ENCODE measurements at regions not wholly inside any gene's neighbourhood (a gene's known extent, or its start where the extent isn't known, plus 50 kb on each side); places are given as distances from the start of the nearest gene placed in this dataset.

DNA sequence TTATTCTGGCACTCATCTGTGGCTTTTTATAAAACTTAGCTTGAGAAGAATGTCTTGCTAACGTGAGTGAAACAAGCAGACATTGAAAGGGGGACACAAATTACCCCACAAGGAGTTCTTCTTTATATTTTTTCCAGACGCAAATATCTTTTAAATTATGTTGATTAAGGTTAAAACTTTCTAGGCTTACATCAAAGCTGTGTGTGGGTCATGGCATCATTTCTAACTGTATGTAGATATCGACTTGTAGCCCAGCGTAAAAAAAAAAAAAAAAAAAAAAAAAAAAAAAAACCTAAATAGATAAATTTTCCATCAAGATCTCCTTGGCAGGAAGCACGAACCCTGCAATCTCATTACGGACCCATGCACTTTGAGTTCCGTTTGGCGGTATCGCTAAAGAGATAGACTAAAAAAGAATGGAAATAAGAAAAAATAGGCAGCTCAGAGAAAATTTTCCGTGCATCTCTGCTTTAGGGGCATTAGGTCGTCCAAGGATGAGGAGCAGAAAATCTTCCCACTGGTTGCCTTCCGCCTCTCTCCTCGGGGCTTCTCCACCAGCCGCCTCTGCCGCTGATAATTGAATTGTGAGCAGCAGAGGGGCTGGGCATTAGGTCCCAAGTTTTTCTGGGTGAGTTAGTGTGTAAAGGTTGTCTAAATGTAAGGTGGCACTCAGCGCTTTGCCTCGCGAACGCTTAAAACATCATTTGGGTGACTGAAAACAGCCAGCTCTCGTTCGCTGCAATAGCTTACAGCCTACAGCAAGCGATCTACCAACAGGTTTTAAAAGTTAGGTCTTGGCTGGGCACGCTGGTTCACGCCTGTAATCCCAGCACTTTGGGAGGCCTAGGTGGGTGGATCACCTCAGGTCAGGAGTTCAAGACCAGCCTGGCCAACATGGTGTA is 194.0 kb downstream of the TRIM27 start:
- intact Hi-C loops (cut with micrococcal nuclease) = no loop called here

DNA sequence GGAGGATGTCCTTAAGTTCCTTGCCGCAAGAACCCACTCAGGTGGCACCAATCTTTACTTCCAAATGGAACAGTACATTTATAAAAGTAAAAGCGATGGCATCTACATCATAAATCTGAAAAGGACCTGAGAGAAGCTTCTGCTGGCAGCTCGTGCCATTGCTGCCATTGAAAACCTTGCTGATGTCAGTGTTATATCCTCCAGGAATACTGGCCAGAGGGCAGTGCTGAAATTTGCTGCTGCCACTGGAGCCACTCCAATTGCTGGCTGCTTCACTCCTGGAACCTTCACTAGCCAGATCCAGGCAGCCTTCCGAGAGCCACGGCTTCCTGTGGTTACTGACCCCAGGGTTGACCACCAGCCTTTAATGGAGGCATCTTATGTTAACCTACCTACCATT is 191.7 kb downstream of the TRIM27 start:
- POLR2A ChIA-PET (ENCODE audit: unreplicated experiment) = no interaction called here

More for the DNA sequence above, 194.0 kb downstream of the TRIM27 start:
- BruUV-seq (replicated peaks) = no TSS peak
- ChIA-PET CTCF (no interaction called here), POLR2A (ENCODE audit: unreplicated experiment) (no interaction called here)
- H3K79me2 ChIP-seq (ENCODE audit: low read length) = no peaks in the 10 kb centered on the region
- no peak overlapping the region for H3K27ac ChIP-seq (ENCODE audit: low read length)
- no peak overlapping the region for H2AFZ ChIP-seq (ENCODE audit: low read length)
- no peaks in the 10 kb centered on the region for H3K4me1 ChIP-seq (ENCODE audit: insufficient read depth, low read length)
- TF ChIP-seq, protein P1, sequence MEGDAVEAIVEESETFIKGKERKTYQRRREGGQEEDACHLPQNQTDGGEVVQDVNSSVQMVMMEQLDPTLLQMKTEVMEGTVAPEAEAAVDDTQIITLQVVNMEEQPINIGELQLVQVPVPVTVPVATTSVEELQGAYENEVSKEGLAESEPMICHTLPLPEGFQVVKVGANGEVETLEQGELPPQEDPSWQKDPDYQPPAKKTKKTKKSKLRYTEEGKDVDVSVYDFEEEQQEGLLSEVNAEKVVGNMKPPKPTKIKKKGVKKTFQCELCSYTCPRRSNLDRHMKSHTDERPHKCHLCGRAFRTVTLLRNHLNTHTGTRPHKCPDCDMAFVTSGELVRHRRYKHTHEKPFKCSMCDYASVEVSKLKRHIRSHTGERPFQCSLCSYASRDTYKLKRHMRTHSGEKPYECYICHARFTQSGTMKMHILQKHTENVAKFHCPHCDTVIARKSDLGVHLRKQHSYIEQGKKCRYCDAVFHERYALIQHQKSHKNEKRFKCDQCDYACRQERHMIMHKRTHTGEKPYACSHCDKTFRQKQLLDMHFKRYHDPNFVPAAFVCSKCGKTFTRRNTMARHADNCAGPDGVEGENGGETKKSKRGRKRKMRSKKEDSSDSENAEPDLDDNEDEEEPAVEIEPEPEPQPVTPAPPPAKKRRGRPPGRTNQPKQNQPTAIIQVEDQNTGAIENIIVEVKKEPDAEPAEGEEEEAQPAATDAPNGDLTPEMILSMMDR (conservative IDR thresholded peaks at IDR 0.05; ENCODE audit: low read depth, low read length) = no peak
- TF ChIP-seq EZH2phosphoT487 (IDR thresholded peaks at IDR 0.05; ENCODE audit: borderline replicate concordance, low read length) = no peak
- TF ChIP-seq EZH2 (IDR thresholded peaks at IDR 0.05; ENCODE audit: low read length, unreplicated experiment) = no peak
- H3K36me3 ChIP-seq (ENCODE audit: low read depth, low read length) = no peaks in the 10 kb centered on the region
- ATAC-seq (no peak), DNase-seq (no peak)
- peak overlapping the region; percentile 91 for H3K4me2 ChIP-seq (ENCODE audit: low read length)
- H3K9me3 ChIP-seq (ENCODE audit: low read length) = no peaks in the 10 kb centered on the region
- peak overlapping the region; percentile 91; the same call in 1 of the 2 replicates for H3K4me3 ChIP-seq (ENCODE audit: low read length)
- no peaks in the 10 kb centered on the region for H3K9me2 ChIP-seq (replicated peaks; ENCODE audit: low read length)
- H3F3A ChIP-seq (ENCODE audit: low read length, unreplicated experiment) = no peaks in the 10 kb centered on the region
- H3K9ac ChIP-seq (ENCODE audit: low read length) = no peak overlapping the region
- no peaks in the 10 kb centered on the region for H4K20me1 ChIP-seq (ENCODE audit: low read length)
- H3K27me3 ChIP-seq (ENCODE audit: low read length) = peaks cover 33% of the 10 kb centered on the region

More for the DNA sequence above, 191.7 kb downstream of the TRIM27 start:
- Histone ChIP-seq H3F3A (ENCODE audit: low read length, unreplicated experiment) (no peaks in the 10 kb centered on the region), H3K4me3 (ENCODE audit: low read length) (no peak overlapping the region), H3K9me2 (replicated peaks; ENCODE audit: low read length) (no peaks in the 10 kb centered on the region), H3K27ac (ENCODE audit: low read length) (no peak overlapping the region), H3K4me1 (ENCODE audit: insufficient read depth, low read length) (no peaks in the 10 kb centered on the region), H4K20me1 (ENCODE audit: low read length) (no peaks in the 10 kb centered on the region), H3K36me3 (ENCODE audit: low read depth, low read length) (no peaks in the 10 kb centered on the region), H2AFZ (ENCODE audit: low read length) (no peak overlapping the region), H3K79me2 (ENCODE audit: low read length) (no peaks in the 10 kb centered on the region), H3K9ac (ENCODE audit: low read length) (no peak overlapping the region), H3K4me2 (ENCODE audit: low read length) (no peak overlapping the region), H3K27me3 (ENCODE audit: low read length) (peaks cover 33% of the 10 kb centered on the region), H3K9me3 (ENCODE audit: low read length) (no peaks in the 10 kb centered on the region)
- CTCF ChIA-PET = no interaction called here
- ATAC-seq (no peak), DNase-seq (no peak)
- intact Hi-C loops (cut with micrococcal nuclease) = no loop called here
- TF ChIP-seq EZH2 (IDR thresholded peaks at IDR 0.05; ENCODE audit: low read length, unreplicated experiment) (no peak), EZH2phosphoT487 (IDR thresholded peaks at IDR 0.05; ENCODE audit: borderline replicate concordance, low read length) (no peak)
- TF ChIP-seq, protein P1 (conservative IDR thresholded peaks at IDR 0.05; ENCODE audit: low read depth, low read length) = no peak
- BruUV-seq (replicated peaks) = no TSS peak

Measured in PC-3 (cell line).